ENCODE measurements at regions not wholly inside any gene's neighbourhood (a gene's known extent, or its start where the extent isn't known, plus 50 kb on each side); places are given as distances from the start of the nearest gene placed in this dataset.
"Not testable (repeated sequence)": the region's sequence is repeated elsewhere in the genome, so short reads cannot be mapped to it uniquely, and the experiment has no call there.

- TF ChIP-seq CTCF (conservative IDR thresholded peaks at IDR 0.05); ZFX (IDR thresholded peaks at IDR 0.05): not testable (repeated sequence)
Observed at GRCh38 chr6:75031102-75031501, 174.8 kb downstream of the COL12A1 start.
